HG03378 (cell line): ENCODE measurements at regions not wholly inside any gene's neighbourhood (a gene's known extent, or its start where the extent isn't known, plus 50 kb on each side); places are given as distances from the start of the nearest gene placed in this dataset.
A peak's percentile ranks its signal among the peaks of the same experiment; 100 is the strongest.
"Not testable (repeated sequence)": the region's sequence is repeated elsewhere in the genome, so short reads cannot be mapped to it uniquely, and the experiment has no call there.

Experiments
- ATAC-seq: cut with Tn5 transposase; IDR thresholded peaks from one replicate; pipeline ENCODE4 v1.9.1; 2021; ENCODE audit warnings: mild to moderate bottlenecking, moderate library complexity; ENCODE audit not compliant: unreplicated experiment

DNA sequence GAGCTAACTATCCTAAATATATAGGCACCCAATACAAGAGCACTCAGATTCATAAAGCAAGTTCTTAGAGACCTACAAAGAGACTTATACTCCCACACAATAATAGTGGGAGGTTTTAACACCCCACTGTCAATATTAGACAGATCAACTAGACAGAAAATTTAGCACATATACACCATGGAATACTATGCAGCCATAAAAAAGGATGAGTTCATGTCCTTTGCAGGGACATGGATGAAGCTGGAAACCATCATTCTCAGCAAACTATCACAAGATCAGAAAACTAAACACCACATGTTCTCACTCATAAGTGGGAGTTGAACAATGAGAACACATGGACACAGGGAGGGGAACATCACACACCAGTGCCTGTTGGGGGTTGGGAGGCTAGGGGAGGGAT is 358.9 kb upstream of the KCND2 start:
- ATAC-seq, result not testable (repeated sequence)

DNA sequence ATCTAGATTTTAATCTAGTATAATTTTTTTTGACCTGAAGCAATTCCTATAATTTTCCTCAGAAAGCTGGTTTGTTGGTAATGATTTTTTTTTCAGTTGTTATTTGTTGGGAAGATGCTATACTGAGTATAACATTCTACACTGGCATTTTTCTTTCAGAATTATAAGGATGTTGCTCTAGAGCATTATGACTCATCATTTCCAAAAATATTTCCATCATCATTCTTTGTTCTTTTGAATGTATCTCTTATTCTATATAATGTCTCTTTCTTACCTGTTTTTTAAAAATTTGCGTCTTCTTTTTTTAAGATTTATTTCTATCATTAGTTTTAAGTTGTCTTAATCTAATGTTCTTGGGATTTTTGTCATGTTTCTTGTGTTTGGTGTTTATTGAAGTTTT is 356.5 kb upstream of the KCND2 start:
- no peak for ATAC-seq

DNA sequence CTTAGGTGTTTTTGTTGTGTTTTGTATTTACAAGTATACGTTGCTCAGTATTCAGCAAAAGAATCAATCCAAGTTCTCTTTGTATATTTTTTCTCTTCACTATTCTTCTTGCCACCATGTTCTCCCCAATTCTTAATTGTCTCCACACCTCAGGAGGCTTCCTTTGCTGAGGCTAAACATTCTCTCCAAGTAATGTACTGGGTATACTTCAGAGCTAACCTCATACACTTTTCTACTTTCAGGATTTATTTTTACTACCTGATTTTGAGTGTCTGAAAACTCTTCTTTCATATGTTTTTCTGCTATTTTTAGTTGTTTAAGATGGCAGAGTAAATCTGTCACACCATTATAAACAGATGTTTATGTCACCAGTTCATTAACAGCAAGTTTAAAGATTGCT is 354.8 kb upstream of the KCND2 start:
- ATAC-seq, result no peak

DNA sequence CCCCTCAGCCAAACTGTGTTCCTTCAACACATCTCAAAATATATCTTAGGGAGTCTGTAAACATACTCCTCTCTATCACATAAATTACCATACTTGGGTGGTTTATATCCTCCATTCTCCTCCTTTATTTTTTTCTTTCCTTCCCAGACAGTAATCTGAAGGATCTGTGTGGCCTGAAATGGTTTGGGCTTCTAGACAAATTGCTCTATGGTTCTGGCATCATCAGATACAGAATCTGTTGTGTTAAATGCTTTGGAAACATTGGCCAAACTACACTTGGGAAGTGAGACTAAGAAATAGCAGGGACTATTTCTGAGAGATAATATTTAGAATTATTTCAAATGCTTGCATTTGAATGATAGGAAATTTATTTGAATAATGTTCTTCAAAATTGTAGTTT is 353.0 kb upstream of the KCND2 start:
- no peak for ATAC-seq

DNA sequence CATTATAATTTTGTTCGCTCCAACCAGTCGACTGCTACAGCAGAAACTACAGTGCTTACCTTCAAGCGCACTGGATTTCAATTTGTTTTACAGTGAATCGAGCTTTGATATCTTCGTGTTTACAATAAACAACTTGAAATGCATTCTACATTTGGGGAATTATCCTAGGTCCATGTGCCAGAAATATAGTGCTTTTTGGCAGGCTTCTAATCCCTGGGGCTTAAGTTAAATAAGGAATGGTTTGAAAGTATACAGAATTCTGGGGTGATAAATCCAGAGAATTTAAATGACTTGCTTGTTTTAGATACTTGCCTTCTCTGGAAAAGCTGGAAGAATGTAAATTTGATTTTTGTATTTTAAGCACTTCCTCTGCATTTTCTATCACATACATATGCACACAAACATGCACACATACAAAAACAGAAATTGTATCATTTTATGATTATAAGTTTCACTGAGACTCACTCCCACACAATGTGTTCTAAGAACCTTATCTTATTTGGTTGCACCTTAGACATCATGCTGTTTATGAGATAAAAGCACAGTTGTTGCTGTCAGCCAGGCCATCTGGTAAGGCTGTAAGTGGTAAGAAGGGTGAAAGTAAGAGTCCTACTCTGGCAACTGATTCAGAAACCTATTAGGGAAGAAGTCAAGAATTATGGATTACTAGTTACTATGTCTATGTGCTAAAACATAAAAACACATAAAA is 347.2 kb upstream of the KCND2 start:
- no peak for ATAC-seq

DNA sequence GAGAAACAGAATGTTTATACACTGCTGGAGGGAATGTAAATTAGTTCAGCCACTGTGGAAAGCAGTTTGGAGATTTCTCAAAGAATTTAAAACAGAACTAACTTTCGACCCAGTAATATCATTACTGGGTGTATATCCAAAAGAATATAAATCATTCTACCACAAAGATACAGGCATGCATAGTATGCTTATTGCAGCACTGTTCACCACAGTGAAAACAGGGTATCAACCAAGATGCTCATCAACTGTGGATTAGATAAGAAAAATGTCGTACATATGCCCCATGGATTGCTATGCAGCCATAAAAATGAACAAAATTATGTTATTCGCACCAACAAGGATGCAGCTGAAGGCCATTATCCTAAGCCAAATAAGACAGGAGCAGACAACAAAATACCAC is 343.1 kb upstream of the KCND2 start:
- no peak for ATAC-seq

DNA sequence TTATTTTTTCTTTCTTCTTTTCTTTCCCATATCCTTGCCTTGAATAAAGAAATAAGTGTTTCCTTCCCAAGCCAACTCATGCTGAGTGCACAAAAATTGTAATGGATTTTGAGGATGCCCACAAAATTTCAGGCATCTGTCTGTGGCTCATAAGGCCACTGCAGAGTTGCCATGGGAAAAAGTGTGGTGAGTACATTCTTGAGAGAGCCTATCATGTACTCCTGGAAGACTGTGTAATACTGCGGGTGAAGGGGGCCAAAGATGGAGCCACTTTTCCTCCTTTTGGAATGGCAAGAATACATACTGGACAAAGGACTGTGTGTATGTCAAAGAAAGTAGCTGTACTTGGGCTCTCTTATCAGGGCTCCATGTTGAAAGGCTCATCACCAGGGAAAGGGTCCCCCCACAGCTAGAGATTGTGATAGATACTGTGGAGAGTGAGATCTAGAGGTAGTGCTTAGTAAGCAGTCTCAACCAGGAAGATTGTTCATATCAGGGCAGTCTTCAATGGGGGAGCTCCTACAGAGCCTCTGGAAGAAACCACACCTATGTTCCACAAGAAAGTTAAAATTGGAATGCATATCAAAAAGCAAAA is 341.6 kb upstream of the KCND2 start:
- ATAC-seq, result no peak

DNA sequence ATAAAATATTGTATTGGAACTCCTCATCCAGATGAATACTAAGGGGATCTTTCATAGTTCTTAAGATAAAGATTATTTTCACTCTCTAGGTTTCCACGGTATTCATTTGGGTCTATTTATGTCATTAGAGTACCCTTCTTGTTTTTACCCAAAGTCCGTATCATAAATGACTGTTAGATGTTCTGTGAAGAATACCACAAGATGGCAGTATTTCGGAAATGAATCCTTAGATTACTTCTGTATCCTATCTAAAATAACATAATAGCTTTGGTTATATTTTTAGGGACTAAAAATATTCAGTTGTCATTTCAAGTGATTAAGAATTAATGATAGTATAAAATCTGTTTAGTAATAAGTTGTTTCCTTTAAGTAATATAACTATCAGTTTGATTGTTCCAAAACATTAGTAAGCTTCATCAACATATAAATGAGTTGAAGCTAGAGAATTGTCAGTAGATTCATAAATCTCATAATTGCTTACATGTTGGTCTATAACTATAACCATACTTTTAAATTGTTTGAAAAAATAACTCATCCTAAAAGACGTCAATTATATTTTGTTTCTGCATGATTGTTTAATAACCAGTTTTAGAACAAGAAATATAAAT is 337.5 kb upstream of the KCND2 start:
- peak; percentile 81 for ATAC-seq

DNA sequence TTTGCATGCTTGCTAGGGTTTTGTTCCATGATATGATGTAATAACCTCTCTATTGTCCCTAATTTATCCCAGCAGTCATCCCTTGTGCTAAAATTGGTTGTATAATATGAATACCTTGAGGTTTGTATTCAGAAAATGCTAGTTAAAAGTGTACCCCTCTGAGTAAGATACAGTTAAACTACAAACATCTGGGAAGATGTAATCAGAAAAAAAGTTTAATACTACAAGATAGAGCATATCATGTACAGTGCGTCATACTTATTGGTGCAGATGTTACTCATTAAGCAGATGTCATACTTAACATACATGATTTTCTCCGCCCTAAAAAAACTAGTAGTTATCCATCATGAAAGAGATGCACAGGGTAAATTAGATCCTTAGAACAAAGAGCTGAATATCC is 336.1 kb upstream of the KCND2 start:
- no peak for ATAC-seq

DNA sequence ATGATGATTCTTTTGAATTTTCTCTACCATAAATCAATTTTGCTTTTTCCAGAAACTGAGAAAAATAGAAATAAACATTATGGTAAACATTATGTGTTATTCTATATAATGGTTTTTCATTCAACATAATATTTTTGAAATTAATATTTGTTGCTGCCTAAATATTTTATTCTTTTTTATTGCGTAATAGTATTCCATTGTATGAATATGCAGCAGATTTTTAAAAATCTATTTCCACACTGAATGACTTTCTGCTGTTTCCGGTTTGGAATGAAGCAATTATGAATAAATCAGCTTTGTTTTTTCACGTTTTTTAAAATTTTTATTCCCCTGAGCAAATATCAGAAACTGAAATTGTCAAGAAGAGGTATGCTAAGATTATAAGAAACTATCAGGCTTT is 335.2 kb upstream of the KCND2 start:
- no peak for ATAC-seq

DNA sequence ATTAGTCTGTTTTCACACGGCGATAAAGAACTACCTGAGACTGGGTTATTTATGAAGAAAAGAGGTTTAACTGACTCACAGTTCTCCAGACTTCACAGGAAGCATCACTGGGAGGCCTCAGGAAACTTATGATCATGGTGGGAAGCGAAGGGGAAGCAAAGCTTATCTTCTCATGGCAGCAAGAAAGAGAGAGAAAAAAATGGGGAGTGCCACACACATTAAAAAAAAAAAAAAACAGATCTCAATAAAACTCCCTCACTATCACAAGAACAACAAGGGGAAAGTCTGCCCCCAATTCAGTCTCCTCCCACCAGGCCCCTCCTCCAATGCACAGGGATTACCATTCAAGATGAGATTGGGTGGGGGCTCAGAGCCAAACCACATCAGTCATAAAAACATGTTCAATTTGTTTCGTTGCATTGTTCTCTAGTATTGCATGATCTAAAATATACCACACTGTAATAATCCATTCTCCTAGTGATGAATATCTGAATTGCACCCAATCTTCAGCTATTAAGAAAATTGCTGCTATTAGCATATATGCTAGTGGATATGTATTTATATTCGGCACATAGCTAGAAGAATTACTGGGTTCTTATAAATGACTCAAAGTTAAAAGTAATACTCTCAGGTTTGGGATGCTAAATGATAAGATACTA is 328.9 kb upstream of the KCND2 start:
- ATAC-seq, result no peak

DNA sequence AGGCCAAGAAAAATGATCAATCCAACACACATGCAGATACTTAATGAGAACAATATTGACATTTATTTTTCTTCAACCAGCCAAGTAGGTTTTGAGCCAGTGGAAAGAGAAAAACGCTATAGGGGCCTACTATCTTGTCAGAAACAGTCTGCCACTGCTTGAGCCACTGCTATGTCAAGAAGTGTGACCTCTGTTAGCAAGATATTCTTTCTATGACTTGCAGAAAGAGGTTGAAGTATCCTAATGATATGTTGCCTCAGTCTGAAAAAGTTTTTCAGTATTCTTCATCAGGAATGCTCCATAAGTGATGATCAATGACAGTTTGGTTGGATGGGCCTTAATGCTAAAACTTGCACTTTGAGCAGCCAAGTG is 328.4 kb upstream of the KCND2 start:
- no peak for ATAC-seq

DNA sequence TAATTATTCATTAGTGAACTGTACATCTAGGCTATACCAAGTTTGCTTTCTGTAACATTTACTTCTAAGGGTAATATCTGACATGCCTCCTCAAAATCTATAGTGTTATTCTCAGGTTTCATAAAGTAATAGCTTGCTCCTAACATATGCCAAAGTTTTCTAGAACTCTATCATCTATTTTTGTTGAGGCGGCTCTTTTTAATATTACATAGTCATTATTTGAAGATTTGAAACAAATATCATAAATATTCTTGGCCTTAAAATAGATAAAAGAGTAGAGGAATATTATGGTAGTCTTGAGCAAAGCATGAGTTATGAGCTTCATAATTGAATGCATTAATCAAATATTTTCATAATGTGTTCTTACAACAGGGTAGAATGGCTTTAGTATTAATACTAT is 327.2 kb upstream of the KCND2 start:
- no peak for ATAC-seq

DNA sequence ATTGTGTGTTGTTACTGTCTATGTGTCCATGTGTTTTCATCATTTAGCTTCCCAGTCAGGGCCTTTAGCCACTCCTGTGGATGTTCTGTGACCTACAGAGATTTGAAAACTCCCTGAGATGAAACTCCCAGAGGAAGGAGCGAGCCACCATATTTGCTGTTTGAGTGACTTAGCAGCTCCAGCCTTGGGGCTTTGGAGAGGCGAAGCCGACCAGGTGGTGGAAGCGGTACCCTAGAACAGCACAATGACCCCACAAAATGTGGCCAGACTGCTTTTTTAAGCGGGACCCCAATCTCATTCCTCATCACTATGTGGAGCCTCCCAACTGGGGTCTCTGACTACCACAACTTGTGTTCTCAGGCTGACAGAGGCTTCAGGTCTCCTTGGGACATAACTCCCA is 323.9 kb upstream of the KCND2 start:
- ATAC-seq, result no peak

DNA sequence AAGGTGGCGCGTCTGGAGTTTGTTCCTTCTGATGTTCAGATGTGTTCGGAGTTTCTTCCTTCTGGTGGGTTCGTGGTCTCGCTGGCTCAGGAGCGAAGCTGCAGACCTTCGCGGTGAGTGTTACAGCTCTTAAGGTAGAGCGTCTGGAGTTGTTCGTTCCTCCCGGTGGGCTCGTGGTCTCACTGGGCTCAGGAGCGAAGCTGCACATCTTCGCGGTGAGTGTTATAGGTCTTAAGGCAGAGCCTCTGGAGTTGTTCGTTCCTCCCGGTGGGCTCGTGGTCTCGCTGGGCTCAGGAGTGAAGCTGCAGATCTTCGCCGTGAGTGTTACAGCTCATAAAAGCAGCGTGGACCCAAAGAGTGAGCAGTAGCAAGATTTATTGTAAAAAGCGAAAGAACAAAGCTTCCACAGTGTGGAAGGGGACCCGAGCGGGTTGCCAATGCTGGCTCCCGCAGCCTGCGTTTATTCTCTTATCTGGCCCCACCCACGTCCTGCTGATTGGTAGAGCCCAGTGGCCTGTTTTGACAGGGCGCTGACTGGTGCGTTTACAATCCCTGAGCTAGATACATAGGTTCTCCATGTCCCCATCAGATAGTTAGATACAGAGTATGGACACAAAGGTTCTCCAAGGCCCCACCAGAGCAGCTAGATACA is 322.5 kb upstream of the KCND2 start:
- not testable (repeated sequence) for ATAC-seq

DNA sequence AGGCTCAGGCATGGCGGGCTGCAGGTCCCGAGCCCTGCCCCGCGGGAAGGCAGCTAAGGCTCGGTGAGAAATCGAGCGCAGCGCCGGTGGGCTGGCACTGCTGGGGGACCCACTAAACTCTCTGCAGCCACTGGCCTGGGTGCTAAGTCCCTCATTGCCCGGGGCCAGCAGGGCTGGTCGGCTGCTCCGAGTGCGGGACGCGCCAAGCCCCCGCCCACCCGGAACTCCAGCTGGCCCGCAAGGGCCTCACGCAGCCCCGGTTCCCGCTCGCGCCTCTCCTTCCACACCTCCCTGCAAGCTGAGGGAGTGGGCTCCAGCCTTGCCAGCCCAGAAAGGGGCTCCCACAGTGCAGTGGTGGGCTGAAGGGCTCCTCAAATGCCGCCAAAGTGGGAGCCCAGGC is 321.4 kb upstream of the KCND2 start:
- ATAC-seq, result not testable (repeated sequence)

DNA sequence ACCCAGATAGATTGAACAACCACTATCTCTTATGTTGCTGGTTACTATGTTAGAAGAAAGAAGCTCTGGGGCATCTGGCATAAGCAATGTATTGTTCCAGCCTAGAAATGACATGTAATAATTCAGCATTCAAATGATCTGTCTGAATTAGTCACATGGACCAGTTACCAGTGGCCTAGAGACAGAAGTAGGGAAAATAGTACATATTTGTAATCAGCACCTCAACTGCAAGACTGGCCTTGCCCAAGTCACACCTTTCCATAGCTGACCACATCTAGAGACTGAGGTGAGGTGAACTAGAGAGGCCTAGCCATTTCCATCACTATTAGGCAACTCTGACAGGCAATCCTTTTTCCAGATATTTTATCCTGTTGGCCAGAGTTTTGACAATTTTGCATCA is 315.6 kb upstream of the KCND2 start:
- no peak for ATAC-seq

DNA sequence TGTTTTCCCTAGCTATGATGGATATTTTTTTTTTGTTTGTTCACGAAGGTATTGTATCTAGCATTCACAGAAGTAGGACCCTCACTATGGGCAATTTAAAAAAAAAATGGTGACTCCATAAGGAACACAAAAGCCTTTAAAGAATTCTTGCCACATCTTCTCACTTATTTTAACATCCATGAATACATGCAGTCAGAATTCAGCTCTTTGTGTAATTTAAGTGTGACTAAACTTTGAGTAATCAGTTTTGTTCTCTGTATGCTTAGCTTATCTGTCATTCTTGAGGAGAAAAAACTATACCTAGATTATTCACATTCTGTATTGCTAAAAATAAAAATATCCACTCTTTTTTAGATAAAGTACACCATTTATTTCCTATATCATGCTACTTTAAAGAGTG is 313.2 kb upstream of the KCND2 start:
- ATAC-seq, result no peak

DNA sequence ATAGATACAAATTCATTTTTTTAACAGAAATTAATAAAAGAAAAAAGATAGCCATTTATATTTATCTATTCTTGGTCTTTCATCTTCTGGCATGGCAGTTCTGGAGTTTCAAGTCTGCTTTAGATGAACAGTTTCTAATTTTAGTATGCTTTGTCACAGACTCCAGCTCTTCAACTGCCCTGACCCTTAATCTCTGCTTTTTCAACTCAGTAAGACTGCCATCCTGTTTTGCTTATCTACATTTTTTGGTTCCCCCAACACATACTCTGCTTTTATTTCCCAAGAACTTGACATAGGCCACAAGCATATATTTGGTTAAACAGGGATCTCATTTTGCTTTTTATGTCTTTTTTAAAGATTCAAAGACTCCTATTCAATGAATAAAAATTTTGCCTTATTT is 309.3 kb upstream of the KCND2 start:
- ATAC-seq, result no peak

DNA sequence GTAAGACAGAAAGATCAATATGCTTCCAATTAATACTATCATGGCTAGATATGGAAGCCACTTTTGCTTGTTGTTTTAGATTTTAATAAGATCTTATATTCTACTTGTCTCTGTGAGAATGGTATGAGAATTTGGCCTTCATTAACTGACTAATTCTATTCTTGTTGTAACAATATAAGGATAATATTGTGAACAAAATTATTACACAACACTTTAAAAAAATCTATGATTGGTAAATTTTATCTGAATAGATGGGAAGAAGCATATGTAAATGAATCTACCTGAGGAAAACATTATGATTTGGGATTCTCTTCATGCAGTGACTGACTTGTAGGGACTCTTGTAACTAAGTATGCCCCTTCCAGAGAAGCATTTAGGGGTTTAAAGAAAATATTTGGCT is 308.9 kb upstream of the KCND2 start:
- ATAC-seq, result no peak

DNA sequence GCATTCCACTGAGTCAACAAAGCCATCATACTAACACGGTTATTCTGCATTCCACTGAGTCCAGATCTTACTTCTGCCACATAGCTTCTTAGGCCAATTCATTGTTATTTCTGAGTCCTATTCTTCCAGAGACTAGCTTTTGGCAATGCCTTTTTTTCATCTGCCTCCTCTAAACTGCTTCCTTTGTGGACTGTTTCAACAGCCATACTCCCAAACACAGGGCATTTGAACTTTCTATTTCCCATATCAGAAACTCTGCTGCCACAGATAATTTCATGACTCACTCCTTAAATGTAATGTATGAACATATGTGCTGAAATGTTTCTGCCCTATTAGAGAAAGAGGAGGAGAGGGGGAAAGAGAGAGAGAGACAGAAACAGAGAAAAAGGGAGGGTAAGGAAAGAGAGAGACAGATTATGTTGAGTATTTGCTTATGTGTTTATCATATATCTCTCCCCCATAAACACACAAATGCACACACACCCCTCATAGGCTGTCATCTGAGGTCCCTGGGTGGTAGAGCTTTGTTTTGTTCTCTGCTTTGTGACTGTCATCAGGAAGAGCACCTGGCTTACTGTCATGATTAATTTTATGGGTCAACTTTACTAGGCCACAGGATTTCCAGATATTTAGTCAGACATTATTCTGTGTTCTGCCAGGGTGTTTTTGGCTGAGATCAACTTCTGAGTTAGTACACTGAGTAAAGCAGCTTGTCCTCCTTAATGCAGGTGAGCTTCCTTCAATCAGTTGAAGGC is 308.0 kb upstream of the KCND2 start:
- no peak for ATAC-seq
